Uterus (tissue), 3 donors: ENCODE measurements at regions not wholly inside any gene's neighbourhood (a gene's known extent, or its start where the extent isn't known, plus 50 kb on each side); places are given as distances from the start of the nearest gene placed in this dataset.

Source experiments
- DNase-seq, 2 donors: peaks; one replicate each; pipeline ENCODE4 v3.0.0-alpha.2; 2019 to 2020
- H3K27ac ChIP-seq, 2 donors: fragments of 200-600 bp; sonication (generic); 1 replicate in 1 of 2; 2 replicates in 1 of 2; pipeline ENCODE4 v1.5.1; 2016 to 2018
- H3K27me3 ChIP-seq, 2 donors: fragments of 200-600 bp; sonication (generic); one replicate each; pipeline ENCODE4 v1.5.1; 2018 to 2019; ENCODE audit warnings: control low read depth in 1 of 2
- H3K36me3 ChIP-seq, 2 donors: fragments of 200-600 bp; sonication (generic); one replicate each; pipeline ENCODE4 v1.5.1; 2019; ENCODE audit warnings: control low read depth in 1 of 2
- H3K4me1 ChIP-seq, 2 donors: fragments of 200-600 bp; sonication (generic); one replicate each; pipeline ENCODE4 v1.5.1; 2018 to 2019; ENCODE audit warnings: control low read depth in 1 of 2
- H3K4me3 ChIP-seq, 2 donors: fragments of 200-600 bp; sonication (generic); 1 replicate in 1 of 2; 2 replicates in 1 of 2; pipeline ENCODE4 v1.5.1; 2018 to 2019; ENCODE audit warnings: mild to moderate bottlenecking in 1 of 2
- H3K9me3 ChIP-seq, 2 donors: fragments of 200-600 bp; sonication (generic); one replicate each; pipeline ENCODE4 v1.5.1; 2019; ENCODE audit warnings: control low read depth in 1 of 2
- CTCF ChIP-seq, 4 experiments: fragments of 200-600 bp in 2 of 4; fragments of 450-650 bp in 2 of 4; sonication (generic) in 2 of 4; IDR thresholded peaks; one replicate each; pipeline ENCODE4 v1.5.1; 2016 to 2019; ENCODE audit warnings: antibody characterized with exemption in 4 of 4, mild to moderate bottlenecking in 2 of 4, moderate library complexity in 1 of 4
- POLR2A ChIP-seq, 2 donors: fragments of 450-650 bp; IDR thresholded peaks; one replicate each; pipeline ENCODE4 v1.6.1; 2016; ENCODE audit warnings: antibody characterized with exemption in 2 of 2, mild to moderate bottlenecking in 1 of 2, moderate library complexity in 1 of 2
- intact Hi-C: fragments of 100-400 bp; cut with DNase I; formaldehyde crosslinking; loops from one replicate; pipeline ENCODE4 v1.15.1; 2023; ENCODE audit warnings: low total_unique reads
- donor health status: DM: yes; HTN: yes; CAD: no.

- H3K36me3 ChIP-seq, result no peaks in the 10 kb centered on the region
- no peaks in the 10 kb centered on the region for H3K4me1 ChIP-seq
- no peaks in the 10 kb centered on the region for H3K27me3 ChIP-seq
- no peak for TF ChIP-seq POLR2A (IDR thresholded peaks at IDR 0.05)
- no peak for TF ChIP-seq CTCF (IDR thresholded peaks at IDR 0.05)
- no peak overlapping the region for H3K27ac ChIP-seq
- DNase-seq, result no peak
- H3K9me3 ChIP-seq, result no peaks in the 10 kb centered on the region
- H3K4me3 ChIP-seq, result no peak overlapping the region
- intact Hi-C loops, result no loop called here
Measured at GRCh38 chr1:115413621-115414020, 75.6 kb upstream of the NGF start.

GRCh38 chr1:115413208-115413607, 75.2 kb upstream of the NGF start:
- H3K36me3 ChIP-seq, result no peaks in the 10 kb centered on the region
- H3K9me3 ChIP-seq, result no peaks in the 10 kb centered on the region
- TF ChIP-seq CTCF (IDR thresholded peaks at IDR 0.05) (no peak), POLR2A (IDR thresholded peaks at IDR 0.05) (no peak)
- no peak for DNase-seq
- H3K4me1 ChIP-seq, result no peaks in the 10 kb centered on the region
- no peaks in the 10 kb centered on the region for H3K27me3 ChIP-seq
- intact Hi-C loops, result no loop called here
- no peak overlapping the region for H3K4me3 ChIP-seq
- no peak overlapping the region for H3K27ac ChIP-seq

DNA sequence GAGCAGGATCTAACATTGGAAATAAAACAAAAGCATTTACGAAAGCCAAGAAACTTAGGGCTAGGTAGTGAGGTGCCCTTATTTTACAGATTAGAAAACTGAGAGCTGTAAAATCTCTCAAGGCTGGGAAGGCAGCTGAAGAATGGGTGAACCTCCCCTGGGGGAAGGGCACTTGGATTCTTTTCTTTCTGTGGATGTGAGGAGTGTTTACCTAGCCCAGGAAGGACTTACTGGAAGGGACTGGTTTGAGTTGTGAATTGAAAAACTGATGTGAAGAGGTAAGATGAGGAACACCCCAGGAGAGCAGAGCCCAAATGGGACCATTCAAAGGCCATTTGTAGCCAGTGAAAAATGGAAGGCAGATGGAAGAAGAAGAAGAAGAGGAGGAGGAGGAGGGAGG, 74.7 kb upstream of the NGF start:
- Histone ChIP-seq H3K4me1 (no peaks in the 10 kb centered on the region), H3K27me3 (no peaks in the 10 kb centered on the region), H3K9me3 (no peaks in the 10 kb centered on the region), H3K36me3 (no peaks in the 10 kb centered on the region), H3K4me3 (no peak overlapping the region), H3K27ac (no peak overlapping the region)
- intact Hi-C loops, result no loop called here
- no peak for TF ChIP-seq CTCF (IDR thresholded peaks at IDR 0.05)
- no peak for TF ChIP-seq POLR2A (IDR thresholded peaks at IDR 0.05)
- no peak for DNase-seq

- intact Hi-C loops, result no loop called here
- Histone ChIP-seq H3K27ac (no peak overlapping the region), H3K9me3 (no peaks in the 10 kb centered on the region), H3K27me3 (no peaks in the 10 kb centered on the region), H3K36me3 (no peaks in the 10 kb centered on the region), H3K4me1 (no peaks in the 10 kb centered on the region), H3K4me3 (no peak overlapping the region)
- no peak for TF ChIP-seq POLR2A (IDR thresholded peaks at IDR 0.05)
- TF ChIP-seq CTCF (IDR thresholded peaks at IDR 0.05), result no peak
- DNase-seq, result no peak
Measured at GRCh38 chr1:115412286-115412685, 74.2 kb upstream of the NGF start.

GRCh38 chr1:115411371-115412063, 73.5 kb upstream of the NGF start:
- TF ChIP-seq POLR2A (IDR thresholded peaks at IDR 0.05), result no peak
- TF ChIP-seq CTCF (IDR thresholded peaks at IDR 0.05), result no peak
- Histone ChIP-seq H3K36me3 (no peaks in the 10 kb centered on the region), H3K9me3 (no peaks in the 10 kb centered on the region), H3K4me3 (no peak overlapping the region), H3K4me1 (no peaks in the 10 kb centered on the region), H3K27ac (no peak overlapping the region), H3K27me3 (no peaks in the 10 kb centered on the region)
- DNase-seq, result no peak
- intact Hi-C loops, result no loop called here
